HG03342 (cell line): ENCODE measurements at regions not wholly inside any gene's neighbourhood (a gene's known extent, or its start where the extent isn't known, plus 50 kb on each side); places are given as distances from the start of the nearest gene placed in this dataset.
"Not testable (repeated sequence)": the region's sequence is repeated elsewhere in the genome, so short reads cannot be mapped to it uniquely, and the experiment has no call there.

Source experiments
- ATAC-seq: cut with Tn5 transposase; IDR thresholded peaks from one replicate; pipeline ENCODE4 v1.9.1; 2021; ENCODE audit warnings: mild to moderate bottlenecking, moderate library complexity; ENCODE audit not compliant: unreplicated experiment

- no peak for ATAC-seq
These were observed 91.2 kb upstream of the PAM start for GRCh38 chr5:102663749-102664530.

GRCh38 chr5:102664616-102665335, 90.3 kb upstream of the PAM start:
- ATAC-seq, result no peak

DNA sequence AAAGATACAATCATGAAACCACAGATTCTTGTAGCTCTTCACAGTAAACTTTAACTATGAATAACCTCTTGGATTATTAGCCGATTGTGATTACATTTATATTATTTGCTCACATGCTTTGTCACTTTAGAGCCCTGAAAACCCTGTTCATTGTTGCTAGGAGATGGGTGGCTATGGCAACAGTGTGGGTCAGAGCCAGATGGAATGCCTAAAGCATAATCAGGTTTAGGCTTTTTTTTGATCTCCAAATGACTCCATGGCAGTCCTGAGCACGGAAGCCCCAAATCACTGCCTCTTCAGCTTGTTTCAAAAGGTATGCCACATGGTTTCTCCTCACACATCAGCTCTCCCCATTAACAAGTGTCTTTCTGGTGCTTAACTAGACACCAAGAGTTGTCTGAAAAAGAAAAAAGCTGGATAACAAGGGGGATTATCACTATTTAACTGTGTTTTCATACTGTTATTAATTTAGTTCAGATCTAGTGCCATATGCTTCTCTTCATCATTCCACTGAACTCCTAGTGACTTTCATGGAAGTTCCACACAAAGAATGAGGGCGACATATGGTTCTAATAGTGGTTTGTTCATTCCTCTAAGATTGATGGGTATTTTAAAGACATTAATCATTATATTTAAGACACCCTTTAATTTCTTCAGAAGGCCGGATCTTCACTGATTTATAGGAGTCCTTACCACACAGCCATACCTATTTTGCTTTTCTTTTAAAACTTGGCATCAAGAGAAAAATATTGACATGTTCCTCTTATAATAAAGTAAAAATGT, 88.8 kb upstream of the PAM start:
- no peak for ATAC-seq

GRCh38 chr5:102668220-102668932, 86.7 kb upstream of the PAM start:
- ATAC-seq, result no peak

DNA sequence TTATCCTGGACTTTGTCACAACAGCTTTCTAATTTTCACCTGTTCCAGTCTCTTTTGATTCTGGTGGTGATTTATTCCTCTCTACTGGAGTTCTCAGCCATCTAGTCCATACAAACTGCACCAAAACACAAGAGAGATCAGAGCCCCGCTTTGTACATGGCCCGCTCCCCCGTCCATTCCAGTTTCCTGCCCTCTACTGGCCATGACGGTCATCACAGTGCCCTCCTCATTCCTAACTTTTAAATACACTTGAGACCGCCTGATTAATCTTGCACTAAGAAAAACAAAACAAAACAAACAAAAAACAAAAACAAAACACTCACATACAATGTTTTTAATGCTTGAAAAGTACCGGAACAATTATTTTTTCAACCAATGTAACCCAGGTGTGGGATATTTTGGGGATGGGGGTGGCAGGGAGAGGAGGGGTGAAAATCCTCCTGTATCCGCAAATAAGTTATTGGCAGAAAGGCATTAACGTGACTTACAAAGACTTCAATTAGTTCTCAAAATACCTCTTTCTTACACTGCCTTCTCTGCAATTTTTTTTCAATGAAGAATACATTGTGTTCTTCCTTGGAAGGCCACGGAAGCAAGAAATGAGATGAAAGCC, 84.8 kb upstream of the PAM start:
- ATAC-seq, result peak; percentile 78

- not testable (repeated sequence) for ATAC-seq
These were observed 83.9 kb upstream of the PAM start for GRCh38 chr5:102671033-102671734.

DNA sequence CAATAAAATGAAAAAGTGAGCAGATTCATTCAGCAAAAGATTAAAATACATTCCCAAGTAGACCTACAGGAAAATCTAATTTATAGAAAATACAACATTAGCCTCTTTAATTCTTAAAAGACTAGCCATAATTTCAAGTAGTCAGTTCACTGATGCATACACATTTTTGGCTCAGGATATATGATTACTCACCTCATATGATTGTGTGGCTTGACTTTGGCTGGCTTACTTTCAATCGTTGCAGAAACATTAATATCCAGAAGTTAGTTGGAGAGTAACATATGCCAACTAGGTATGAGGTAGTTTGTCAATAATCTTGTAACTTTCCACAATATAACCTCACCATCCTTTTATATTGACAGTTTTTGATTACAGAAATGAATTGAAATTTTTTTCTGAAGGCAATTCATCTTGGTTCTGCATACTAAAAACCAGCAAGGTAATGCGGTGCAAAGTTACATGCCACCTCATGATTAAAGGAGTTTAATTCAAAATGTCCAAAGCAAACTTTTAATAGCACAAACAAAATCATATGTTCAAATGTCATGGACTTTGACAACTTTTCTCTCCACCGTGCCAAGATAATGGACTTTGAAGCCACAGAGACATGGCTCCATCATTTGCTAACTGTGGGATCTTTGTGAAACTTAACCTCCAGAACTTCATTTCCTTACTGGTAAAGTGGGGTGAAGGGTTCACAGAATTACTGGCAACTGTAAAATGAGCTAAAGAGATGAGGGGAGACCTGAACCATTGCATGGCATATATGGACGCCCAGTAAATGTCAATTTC, 76.6 kb upstream of the PAM start:
- ATAC-seq, result no peak

DNA sequence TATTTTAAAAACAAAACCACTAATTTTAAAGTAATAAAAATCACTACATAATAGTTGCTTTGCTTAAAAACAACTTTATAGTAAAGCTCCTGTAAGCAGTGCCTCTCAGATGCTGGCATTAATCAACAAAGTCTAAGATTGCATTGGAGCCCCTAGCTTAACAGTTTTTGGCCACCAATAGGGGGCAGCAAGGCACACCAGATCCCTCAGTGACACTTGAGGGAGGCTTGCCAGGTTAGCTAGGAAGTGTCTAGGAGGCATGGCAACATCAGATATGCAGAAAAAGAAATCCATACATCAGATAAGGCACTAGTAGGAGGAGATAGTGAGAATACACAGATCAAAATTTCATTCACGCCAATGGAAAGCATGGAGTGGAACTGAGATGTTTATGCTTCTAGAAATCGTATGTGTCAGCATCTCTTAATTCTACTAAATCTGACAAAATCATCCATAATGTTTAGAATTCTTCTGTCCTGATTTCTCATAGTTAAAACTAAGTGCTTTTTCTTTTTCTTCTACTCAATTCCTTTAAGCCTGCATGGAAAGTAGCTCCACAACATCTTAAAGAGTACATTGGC, 73.6 kb upstream of the PAM start:
- peak; percentile 97 for ATAC-seq

DNA sequence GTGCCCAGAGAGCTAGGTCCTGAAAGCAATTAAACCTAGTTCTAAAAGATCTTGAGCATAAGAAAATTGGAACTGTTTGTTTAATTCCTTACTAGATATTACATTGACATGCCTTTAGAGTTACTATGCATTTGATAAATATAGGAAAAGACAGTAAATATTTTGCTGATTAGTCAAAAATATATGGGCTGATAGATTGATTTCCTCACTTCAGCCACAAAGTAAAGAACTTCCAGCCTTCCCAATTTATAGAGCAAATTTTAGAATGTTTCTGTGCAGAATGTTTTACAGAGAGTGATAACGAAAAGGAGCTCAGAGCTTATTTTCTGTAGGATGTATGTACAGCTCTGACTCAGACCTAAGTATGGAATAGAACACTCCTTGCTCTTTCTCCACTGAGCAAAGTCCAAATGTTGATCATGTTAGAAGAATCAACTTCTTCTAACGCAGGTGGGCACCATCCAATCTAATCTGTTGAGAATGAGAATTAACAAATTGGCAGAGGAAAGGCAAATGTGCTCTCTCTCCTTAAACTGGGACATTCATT, 72.9 kb upstream of the PAM start:
- ATAC-seq, result no peak

DNA sequence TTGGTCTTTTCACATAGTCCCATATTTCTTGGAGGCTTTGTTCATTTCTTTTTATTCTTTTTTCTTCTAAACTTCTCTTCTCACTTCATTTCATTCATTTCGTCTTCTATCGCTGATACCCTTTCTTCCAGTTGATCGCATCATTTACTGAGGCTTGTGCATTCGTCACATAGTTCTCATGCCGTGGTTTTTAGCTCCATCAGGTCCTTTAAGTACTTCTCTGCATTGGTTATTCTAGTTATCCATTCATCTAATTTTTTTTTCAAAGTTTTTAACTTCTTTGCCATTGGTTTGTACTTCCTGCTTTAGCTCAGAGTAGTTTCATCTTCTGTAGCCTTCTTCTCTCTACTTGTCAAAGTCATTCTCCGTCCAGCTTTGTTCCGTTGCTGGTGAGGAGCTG, 67.0 kb upstream of the PAM start:
- ATAC-seq, result not testable (repeated sequence)

- ATAC-seq, result not testable (repeated sequence)
These were observed 66.3 kb upstream of the PAM start for GRCh38 chr5:102688581-102689342.

GRCh38 chr5:102690910-102691309, 64.2 kb upstream of the PAM start:
- no peak for ATAC-seq

- ATAC-seq, result no peak
These were observed 63.7 kb upstream of the PAM start for GRCh38 chr5:102691434-102691833.

GRCh38 chr5:102700120-102700831, 54.8 kb upstream of the PAM start:
- no peak for ATAC-seq

GRCh38 chr5:102700916-102701315, 54.2 kb upstream of the PAM start:
- ATAC-seq, result no peak

- no peak for ATAC-seq
These were observed 53.4 kb upstream of the PAM start for GRCh38 chr5:102701748-102702147.
